B cell (primary cell): ENCODE measurements at regions not wholly inside any gene's neighbourhood (a gene's known extent, or its start where the extent isn't known, plus 50 kb on each side); places are given as distances from the start of the nearest gene placed in this dataset.

Source experiments
- ATAC-seq: fragments of 200-7000 bp; cut with Tn5 transposase; one replicate; pipeline ENCODE4 v1.10.0; 2021; ENCODE audit warnings: low read depth, mild to moderate bottlenecking, moderate number of reproducible peaks, moderate library complexity
- CTCF ChIA-PET: fragments of 350-600 bp; sonication (Branson Sonifier 250); formaldehyde crosslinking; loops from one replicate; lab custom pipeline; 2021; ENCODE audit warnings: antibody characterized with exemption, inconsistent platforms; lab: Charles Lee
- POLR2A ChIA-PET: fragments of 350-600 bp; sonication (Branson Sonifier 250); formaldehyde crosslinking; loops from one replicate; lab custom pipeline; 2021; ENCODE audit warnings: antibody characterized with exemption; lab: Charles Lee
- DNase-seq: peaks from one replicate; pipeline ENCODE4 v3.0.0; 2013
- H2AFZ ChIP-seq: 2 replicates; pipeline ENCODE4 v1.6.1; 2012; ENCODE audit warnings: mild to moderate bottlenecking, low read depth, low read length; ENCODE audit not compliant: insufficient read depth, poor library complexity, severe bottlenecking
- H3K27ac ChIP-seq, 2 donors: 1 replicate in 1 of 2; 2 replicates in 1 of 2; pipeline ENCODE4 v1.5.1; 2012 to 2013; ENCODE audit warnings: low read length in 2 of 2, mild to moderate bottlenecking in 2 of 2, moderate library complexity in 1 of 2
- H3K27me3 ChIP-seq, 4 experiments: fragments of 200-600 bp in 1 of 4; sonication (generic) in 1 of 4; replicated peaks in 1 of 4; 1 replicate in 2 of 4; 2 replicates in 2 of 4; pipeline versions ENCODE4 v1.6.1 to v1.7.0; 2013 to 2016; ENCODE audit warnings: low read length in 3 of 4, mild to moderate bottlenecking in 2 of 4, mixed read lengths in 1 of 4, moderate library complexity in 1 of 4; ENCODE audit not compliant: insufficient read depth in 4 of 4, control insufficient read depth in 3 of 4; ENCODE audit errors: control extremely low read depth in 1 of 4
- H3K36me3 ChIP-seq, 2 experiments: replicated peaks in 1 of 2; 1 replicate in 1 of 2; 2 replicates in 1 of 2; pipeline versions ENCODE4 v1.6.1 to v1.7.1; 2013; ENCODE audit warnings: low read length in 1 of 2; ENCODE audit not compliant: insufficient read depth in 2 of 2, control insufficient read depth in 1 of 2; ENCODE audit errors: control extremely low read depth in 1 of 2, extremely low read depth in 1 of 2
- H3K4me1 ChIP-seq, 2 donors: fragments of 200-600 bp in 1 of 2; sonication (generic) in 1 of 2; 1 replicate in 1 of 2; 2 replicates in 1 of 2; pipeline versions ENCODE4 v1.5.1 to v1.6.1; 2013 to 2017; ENCODE audit warnings: low read length in 2 of 2; ENCODE audit not compliant: control insufficient read depth in 2 of 2, insufficient read depth in 2 of 2
- H3K4me2 ChIP-seq: replicated peaks from 2 replicates; pipeline ENCODE3; 2012; ENCODE audit warnings: mild to moderate bottlenecking, low read depth, low read length; ENCODE audit not compliant: poor library complexity, severe bottlenecking
- H3K4me3 ChIP-seq, 5 experiments: fragments of 200-600 bp in 1 of 5; sonication (generic) in 1 of 5; 1 replicate in 3 of 5; 2 replicates in 2 of 5; pipeline versions ENCODE4 v1.5.1 to v1.7.0; 2011 to 2016; ENCODE audit warnings: low read length in 4 of 5, mild to moderate bottlenecking in 4 of 5, low read depth in 2 of 5, control low read depth in 1 of 5, moderate library complexity in 1 of 5; ENCODE audit not compliant: insufficient read depth in 1 of 5; ENCODE audit errors: control extremely low read depth in 1 of 5, extremely low read depth in 1 of 5
- H3K79me2 ChIP-seq: fragments of 200-600 bp; sonication (generic); one replicate; pipeline ENCODE4 v1.6.0; 2016; ENCODE audit warnings: low read length; ENCODE audit not compliant: control insufficient read depth, insufficient read depth
- H3K9ac ChIP-seq: fragments of 200-600 bp; sonication (generic); 2 replicates; pipeline ENCODE4 v1.6.1; 2017; ENCODE audit warnings: mild to moderate bottlenecking, low read length, moderate library complexity
- H3K9me3 ChIP-seq, 3 donors: one replicate each; pipeline versions ENCODE4 v1.6.1 to v1.7.1; 2013; ENCODE audit warnings: low read length in 2 of 3; ENCODE audit not compliant: control insufficient read depth in 2 of 3, insufficient read depth in 1 of 3; ENCODE audit errors: control extremely low read depth in 1 of 3
- H4K20me1 ChIP-seq: 2 replicates; pipeline ENCODE4 v1.6.0; 2012; ENCODE audit warnings: mild to moderate bottlenecking, low read length; ENCODE audit not compliant: insufficient read depth, control insufficient read depth, poor library complexity, severe bottlenecking
- H3K27ac Mint-ChIP-seq: one replicate; pipeline ENCODE4 v1.8.0; 2021; ENCODE audit warnings: mixed read lengths
- H3K27me3 Mint-ChIP-seq: one replicate; pipeline ENCODE4 v1.8.0; 2021; ENCODE audit warnings: mixed read lengths
- H3K4me1 Mint-ChIP-seq: one replicate; pipeline ENCODE4 v1.8.0; 2021; ENCODE audit warnings: mixed read lengths
- H3K4me3 Mint-ChIP-seq: one replicate; pipeline ENCODE4 v1.8.0; 2021; ENCODE audit warnings: mixed read lengths
- H3K9me3 Mint-ChIP-seq: one replicate; pipeline ENCODE4 v1.8.0; 2022; ENCODE audit warnings: mixed read lengths; ENCODE audit not compliant: insufficient read depth
- CTCF ChIP-seq: fragments of 200-600 bp; IDR thresholded peaks from one replicate; pipeline ENCODE4 v1.8.0; 2022; ENCODE audit warnings: antibody characterized with exemption, mild to moderate bottlenecking
- EZH2 ChIP-seq: IDR thresholded peaks from 2 replicates; pipeline ENCODE4 v1.6.1; 2012; ENCODE audit warnings: borderline replicate concordance, low read depth, mild to moderate bottlenecking, moderate library complexity, low read length; ENCODE audit not compliant: insufficient read depth, poor library complexity, severe bottlenecking
- WGBS: methylation state at CpG from one replicate; pipeline ENCODE4 v1.1.5; 2013; ENCODE audit warnings: missing lambda C conversion rate; ENCODE audit not compliant: insufficient coverage; 5-methylcytosine and 5-hydroxymethylcytosine counted together
- intact Hi-C: fragments of 100-400 bp; cut with micrococcal nuclease; formaldehyde crosslinking; loops from one replicate; pipeline ENCODE4 v1.10.0; 2022

DNA sequence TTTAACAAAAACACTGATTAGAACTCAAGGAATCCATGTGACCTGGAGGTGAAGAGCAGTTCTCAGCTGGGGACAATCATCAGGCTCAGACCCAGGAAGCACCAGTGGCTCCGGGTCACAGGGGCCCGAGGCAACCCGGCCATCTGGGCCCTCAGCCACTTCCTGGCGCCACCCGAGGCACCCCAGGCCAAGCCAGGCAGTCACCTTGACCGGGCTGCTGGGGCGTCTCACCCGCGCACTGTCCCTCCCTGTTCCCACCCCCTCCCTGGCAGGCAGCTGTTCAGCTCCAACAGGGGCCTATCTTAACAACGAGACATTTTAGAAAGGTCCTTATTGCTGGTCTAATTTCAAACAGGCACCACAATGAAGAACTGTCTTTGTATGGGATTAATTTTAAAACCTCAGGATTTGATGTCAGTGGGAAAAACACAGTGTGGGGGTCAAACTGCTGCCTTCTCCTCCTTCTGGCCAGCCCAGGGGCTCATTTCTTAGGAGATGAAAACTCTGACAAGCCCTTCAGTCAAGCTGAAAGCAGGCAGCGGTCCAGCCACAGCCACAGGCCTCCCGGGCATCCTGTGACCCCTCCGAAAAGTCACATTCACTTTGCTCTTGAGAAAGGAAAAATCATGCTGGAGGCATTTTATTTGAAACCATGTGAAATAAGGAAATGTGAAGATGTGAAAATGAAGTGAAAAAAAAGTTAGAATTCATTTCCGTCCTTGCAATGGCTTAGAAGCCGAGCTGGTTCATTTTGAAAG lies 83.3 kb downstream of the KCTD15 start:
- ChIA-PET POLR2A (no interaction called here), CTCF (no interaction called here)
- no peaks in the 10 kb centered on the region for H3K79me2 ChIP-seq
- ATAC-seq (no peak), DNase-seq (no peak)
- no peaks in the 10 kb centered on the region for H3K4me1 ChIP-seq
- intact Hi-C loops, result no loop called here
- peaks cover 0 to 7% (median 0%) of the 10 kb centered on the region in 3 donors for H3K9me3 ChIP-seq
- Mint-ChIP-seq H3K4me1 (peaks cover 4% of the 10 kb centered on the region), H3K9me3 (no peaks in the 10 kb centered on the region), H3K27me3 (peaks cover 4% of the 10 kb centered on the region), H3K27ac (no peak overlapping the region), H3K4me3 (no peak overlapping the region)
- H2AFZ ChIP-seq, result no peak overlapping the region
- no peaks in the 10 kb centered on the region for H3K36me3 ChIP-seq
- no peaks in the 10 kb centered on the region for H4K20me1 ChIP-seq
- WGBS, result 72% methylated on average over 11 of the region's 15 CpGs
- H3K9ac ChIP-seq, result no peak overlapping the region
- H3K4me3 ChIP-seq, result no peak overlapping the region
- no peak overlapping the region for H3K4me2 ChIP-seq
- H3K27ac ChIP-seq, result no peak overlapping the region
- TF ChIP-seq CTCF (no peak), EZH2 (no peak)
- H3K27me3 ChIP-seq, result no peaks in the 10 kb centered on the region

DNA sequence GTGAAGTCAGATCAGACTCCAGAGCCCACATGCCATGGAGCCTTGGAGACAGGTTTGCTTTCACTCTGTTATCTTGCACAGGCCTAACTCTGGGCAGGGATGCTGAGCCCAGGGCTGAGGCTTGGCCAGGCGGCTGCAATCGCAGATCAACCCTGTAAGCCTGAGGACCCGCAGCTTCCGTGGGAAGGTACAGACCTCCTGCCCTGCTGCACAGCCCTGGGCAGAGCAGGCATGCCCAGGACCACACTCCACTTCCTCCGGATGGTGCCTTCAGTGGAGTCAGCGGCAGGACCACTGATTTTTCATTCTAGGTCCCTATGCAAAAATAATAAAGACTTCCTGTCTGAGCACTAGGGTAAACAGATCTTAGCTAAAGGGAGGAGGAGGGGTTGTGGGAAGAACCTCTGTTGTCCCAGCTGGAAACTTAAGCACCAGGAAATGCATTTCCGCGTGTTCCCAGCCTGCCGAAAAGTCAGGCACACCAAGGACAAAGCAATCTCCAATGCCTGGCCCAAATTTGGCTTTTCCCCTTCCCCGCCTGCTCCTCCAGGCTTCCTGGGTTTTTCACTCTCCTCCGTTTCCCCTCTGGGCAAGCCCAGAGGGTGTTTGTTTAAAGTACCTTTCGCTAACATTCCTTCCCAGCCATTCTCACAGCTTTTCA lies 87.3 kb downstream of the KCTD15 start:
- no peak for DNase-seq
- H3K4me1 ChIP-seq, result no peaks in the 10 kb centered on the region
- H3K36me3 ChIP-seq, result no peaks in the 10 kb centered on the region
- CTCF ChIA-PET, result interaction anchor here (0.7 kb wide), 1 partner anchor 146 kb away, joined by 4 read pairs; no protein-coding TSS in a partner anchor
- no peak overlapping the region for H3K27ac ChIP-seq
- H3K4me3 ChIP-seq, result no peak overlapping the region
- WGBS, result 11% methylated on average over 11 of the region's 12 CpGs
- H3K4me3 Mint-ChIP-seq, result no peak overlapping the region
- peaks cover 4% of the 10 kb centered on the region for H3K4me1 Mint-ChIP-seq
- H3K79me2 ChIP-seq, result no peaks in the 10 kb centered on the region
- H3K9me3 Mint-ChIP-seq, result no peaks in the 10 kb centered on the region
- ATAC-seq, result no peak
- no peaks in the 10 kb centered on the region for H4K20me1 ChIP-seq
- H3K9ac ChIP-seq, result no peak overlapping the region
- H3K4me2 ChIP-seq, result no peak overlapping the region
- H3K27ac Mint-ChIP-seq, result no peak overlapping the region
- H3K9me3 ChIP-seq, result peaks cover 0 to 11% (median 0%) of the 10 kb centered on the region in 3 donors
- no peaks in the 10 kb centered on the region for H3K27me3 Mint-ChIP-seq
- POLR2A ChIA-PET, result no interaction called here
- H3K27me3 ChIP-seq, result no peaks in the 10 kb centered on the region
- no peak for TF ChIP-seq CTCF
- TF ChIP-seq EZH2, result no peak
- intact Hi-C loops, result no loop called here
- no peak overlapping the region for H2AFZ ChIP-seq
